ENCODE measurements at regions not wholly inside any gene's neighbourhood (a gene's known extent, or its start where the extent isn't known, plus 50 kb on each side); places are given as distances from the start of the nearest gene placed in this dataset.

DNA sequence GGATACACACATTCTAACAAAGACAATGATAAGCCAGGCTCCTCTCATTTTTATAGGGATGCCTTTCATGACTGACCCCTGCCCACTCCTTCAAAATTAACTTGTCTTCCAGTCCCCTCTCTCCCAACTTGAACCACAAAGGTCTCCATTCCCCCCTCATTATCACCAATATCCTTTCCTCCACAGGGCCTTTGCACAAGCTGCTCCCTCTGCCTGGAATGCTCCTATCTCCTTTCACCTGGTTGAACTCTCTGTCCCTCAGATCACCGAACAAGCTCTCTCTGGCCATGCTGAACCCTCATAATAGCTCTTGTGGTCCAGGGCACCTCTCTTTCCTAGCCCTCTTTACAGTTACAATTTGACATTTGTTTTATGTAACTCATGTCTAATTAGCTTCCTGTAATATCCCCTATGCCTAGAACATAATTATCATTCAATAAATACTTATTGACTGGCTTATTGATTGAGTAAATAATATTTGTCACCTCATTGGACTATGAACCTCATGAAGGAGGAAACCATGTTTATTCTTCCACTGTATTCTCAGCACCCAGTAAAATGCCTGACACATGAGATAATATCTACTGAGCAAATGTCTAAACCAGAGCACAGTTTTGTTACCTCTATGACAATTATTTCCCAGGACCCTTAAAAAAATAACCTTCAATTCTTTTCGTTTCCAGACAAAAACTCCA lies 266.3 kb upstream of the RASGEF1B start:
- no peak overlapping the region for H3K27ac ChIP-seq (ENCODE audit: low read length)
- no TSS peak for BruUV-seq (replicated peaks)
- DNase-seq (ENCODE audit: low read depth, low spot score) (no peak), ATAC-seq (no peak)
- H3K9me3 ChIP-seq (ENCODE audit: control insufficient read depth, insufficient read depth, low read depth, low read length), result no peaks in the 10 kb centered on the region
- no peak overlapping the region for H3K4me3 ChIP-seq (ENCODE audit: low read depth in 2 of 2, low read length in 2 of 2)
- POLR2A ChIA-PET, result no interaction called here
- TF ChIP-seq, protein P1, sequence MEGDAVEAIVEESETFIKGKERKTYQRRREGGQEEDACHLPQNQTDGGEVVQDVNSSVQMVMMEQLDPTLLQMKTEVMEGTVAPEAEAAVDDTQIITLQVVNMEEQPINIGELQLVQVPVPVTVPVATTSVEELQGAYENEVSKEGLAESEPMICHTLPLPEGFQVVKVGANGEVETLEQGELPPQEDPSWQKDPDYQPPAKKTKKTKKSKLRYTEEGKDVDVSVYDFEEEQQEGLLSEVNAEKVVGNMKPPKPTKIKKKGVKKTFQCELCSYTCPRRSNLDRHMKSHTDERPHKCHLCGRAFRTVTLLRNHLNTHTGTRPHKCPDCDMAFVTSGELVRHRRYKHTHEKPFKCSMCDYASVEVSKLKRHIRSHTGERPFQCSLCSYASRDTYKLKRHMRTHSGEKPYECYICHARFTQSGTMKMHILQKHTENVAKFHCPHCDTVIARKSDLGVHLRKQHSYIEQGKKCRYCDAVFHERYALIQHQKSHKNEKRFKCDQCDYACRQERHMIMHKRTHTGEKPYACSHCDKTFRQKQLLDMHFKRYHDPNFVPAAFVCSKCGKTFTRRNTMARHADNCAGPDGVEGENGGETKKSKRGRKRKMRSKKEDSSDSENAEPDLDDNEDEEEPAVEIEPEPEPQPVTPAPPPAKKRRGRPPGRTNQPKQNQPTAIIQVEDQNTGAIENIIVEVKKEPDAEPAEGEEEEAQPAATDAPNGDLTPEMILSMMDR (IDR thresholded peaks at IDR 0.05), result no peak
- TF ChIP-seq POLR2AphosphoS5 (IDR thresholded peaks at IDR 0.05; ENCODE audit: low read depth, low read length) (no peak), SIN3A (IDR thresholded peaks at IDR 0.05; ENCODE audit: borderline replicate concordance, insufficient read depth, low read depth, low read length) (no peak), TCF7L2 (IDR thresholded peaks at IDR 0.05; ENCODE audit: low read depth, low read length) (no peak)
- TF ChIP-seq, protein P2, sequence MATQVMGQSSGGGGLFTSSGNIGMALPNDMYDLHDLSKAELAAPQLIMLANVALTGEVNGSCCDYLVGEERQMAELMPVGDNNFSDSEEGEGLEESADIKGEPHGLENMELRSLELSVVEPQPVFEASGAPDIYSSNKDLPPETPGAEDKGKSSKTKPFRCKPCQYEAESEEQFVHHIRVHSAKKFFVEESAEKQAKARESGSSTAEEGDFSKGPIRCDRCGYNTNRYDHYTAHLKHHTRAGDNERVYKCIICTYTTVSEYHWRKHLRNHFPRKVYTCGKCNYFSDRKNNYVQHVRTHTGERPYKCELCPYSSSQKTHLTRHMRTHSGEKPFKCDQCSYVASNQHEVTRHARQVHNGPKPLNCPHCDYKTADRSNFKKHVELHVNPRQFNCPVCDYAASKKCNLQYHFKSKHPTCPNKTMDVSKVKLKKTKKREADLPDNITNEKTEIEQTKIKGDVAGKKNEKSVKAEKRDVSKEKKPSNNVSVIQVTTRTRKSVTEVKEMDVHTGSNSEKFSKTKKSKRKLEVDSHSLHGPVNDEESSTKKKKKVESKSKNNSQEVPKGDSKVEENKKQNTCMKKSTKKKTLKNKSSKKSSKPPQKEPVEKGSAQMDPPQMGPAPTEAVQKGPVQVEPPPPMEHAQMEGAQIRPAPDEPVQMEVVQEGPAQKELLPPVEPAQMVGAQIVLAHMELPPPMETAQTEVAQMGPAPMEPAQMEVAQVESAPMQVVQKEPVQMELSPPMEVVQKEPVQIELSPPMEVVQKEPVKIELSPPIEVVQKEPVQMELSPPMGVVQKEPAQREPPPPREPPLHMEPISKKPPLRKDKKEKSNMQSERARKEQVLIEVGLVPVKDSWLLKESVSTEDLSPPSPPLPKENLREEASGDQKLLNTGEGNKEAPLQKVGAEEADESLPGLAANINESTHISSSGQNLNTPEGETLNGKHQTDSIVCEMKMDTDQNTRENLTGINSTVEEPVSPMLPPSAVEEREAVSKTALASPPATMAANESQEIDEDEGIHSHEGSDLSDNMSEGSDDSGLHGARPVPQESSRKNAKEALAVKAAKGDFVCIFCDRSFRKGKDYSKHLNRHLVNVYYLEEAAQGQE (IDR thresholded peaks at IDR 0.05; ENCODE audit: insufficient read depth in 1 of 2, low read depth in 2 of 2, low read length in 1 of 2), result no peak
- CTCF ChIA-PET, result no interaction called here
- in situ Hi-C loops (cut with HindIII; ENCODE audit: low pct_unique_long_range_greater_than_20kb, low sequenced_read_pairs), result no loop called here
- intact Hi-C loops (cut with micrococcal nuclease; ENCODE audit: unreplicated experiment), result no loop called here
- no peaks in the 10 kb centered on the region for H3K4me1 ChIP-seq (ENCODE audit: control insufficient read depth, insufficient read depth, low read length)
- no peaks in the 10 kb centered on the region for H3K36me3 ChIP-seq (ENCODE audit: control insufficient read depth, insufficient read depth, low read length)
- H3K27me3 ChIP-seq (ENCODE audit: control insufficient read depth, insufficient read depth, low read length), result no peaks in the 10 kb centered on the region

DNA sequence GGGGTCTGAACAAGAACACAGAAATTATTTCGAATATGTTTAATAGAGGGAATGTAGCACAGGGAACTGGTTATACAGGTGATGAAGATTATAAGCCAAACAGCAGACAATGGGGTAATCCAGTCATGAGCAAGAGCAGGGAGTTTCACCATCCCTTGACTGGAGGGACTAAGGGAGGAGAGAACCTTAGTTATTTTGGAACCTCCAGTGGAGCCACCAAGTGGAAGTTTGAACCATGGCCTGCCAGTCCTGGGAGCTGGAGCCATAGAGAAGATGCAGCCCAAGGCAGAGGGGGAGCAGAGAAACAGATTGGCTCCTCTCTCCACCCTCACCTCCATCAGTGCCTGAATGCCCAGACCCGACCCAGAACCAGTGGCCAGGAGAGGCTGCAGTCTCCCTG lies 264.6 kb upstream of the RASGEF1B start:
- TF ChIP-seq, protein P1 (IDR thresholded peaks at IDR 0.05), result no peak
- no peak for TF ChIP-seq SIN3A (IDR thresholded peaks at IDR 0.05; ENCODE audit: borderline replicate concordance, insufficient read depth, low read depth, low read length)
- TF ChIP-seq, protein P2 (IDR thresholded peaks at IDR 0.05; ENCODE audit: insufficient read depth in 1 of 2, low read depth in 2 of 2, low read length in 1 of 2), result no peak
- TF ChIP-seq TCF7L2 (IDR thresholded peaks at IDR 0.05; ENCODE audit: low read depth, low read length), result no peak
- TF ChIP-seq POLR2AphosphoS5 (IDR thresholded peaks at IDR 0.05; ENCODE audit: low read depth, low read length), result no peak
- DNase-seq (ENCODE audit: low read depth, low spot score) (no peak), ATAC-seq (no peak)
- BruUV-seq (replicated peaks), result no TSS peak
- in situ Hi-C loops (cut with HindIII; ENCODE audit: low pct_unique_long_range_greater_than_20kb, low sequenced_read_pairs) (no loop called here), intact Hi-C loops (cut with micrococcal nuclease; ENCODE audit: unreplicated experiment) (no loop called here)
- ChIA-PET CTCF (no interaction called here), POLR2A (no interaction called here)
- H3K27me3 ChIP-seq (ENCODE audit: control insufficient read depth, insufficient read depth, low read length), result no peaks in the 10 kb centered on the region
- H3K36me3 ChIP-seq (ENCODE audit: control insufficient read depth, insufficient read depth, low read length), result no peaks in the 10 kb centered on the region
- no peak overlapping the region for H3K4me3 ChIP-seq (ENCODE audit: low read depth in 2 of 2, low read length in 2 of 2)
- no peaks in the 10 kb centered on the region for H3K4me1 ChIP-seq (ENCODE audit: control insufficient read depth, insufficient read depth, low read length)
- no peak overlapping the region for H3K27ac ChIP-seq (ENCODE audit: low read length)
- H3K9me3 ChIP-seq (ENCODE audit: control insufficient read depth, insufficient read depth, low read depth, low read length), result no peaks in the 10 kb centered on the region

Measured in Panc1 (cell line).